COLO829 (cell line): ENCODE measurements at regions not wholly inside any gene's neighbourhood (a gene's known extent, or its start where the extent isn't known, plus 50 kb on each side); places are given as distances from the start of the nearest gene placed in this dataset.

Source experiments
- DNase-seq: peaks from one replicate; pipeline ENCODE4 v3.0.0; 2012; ENCODE audit warnings: low spot score

DNA sequence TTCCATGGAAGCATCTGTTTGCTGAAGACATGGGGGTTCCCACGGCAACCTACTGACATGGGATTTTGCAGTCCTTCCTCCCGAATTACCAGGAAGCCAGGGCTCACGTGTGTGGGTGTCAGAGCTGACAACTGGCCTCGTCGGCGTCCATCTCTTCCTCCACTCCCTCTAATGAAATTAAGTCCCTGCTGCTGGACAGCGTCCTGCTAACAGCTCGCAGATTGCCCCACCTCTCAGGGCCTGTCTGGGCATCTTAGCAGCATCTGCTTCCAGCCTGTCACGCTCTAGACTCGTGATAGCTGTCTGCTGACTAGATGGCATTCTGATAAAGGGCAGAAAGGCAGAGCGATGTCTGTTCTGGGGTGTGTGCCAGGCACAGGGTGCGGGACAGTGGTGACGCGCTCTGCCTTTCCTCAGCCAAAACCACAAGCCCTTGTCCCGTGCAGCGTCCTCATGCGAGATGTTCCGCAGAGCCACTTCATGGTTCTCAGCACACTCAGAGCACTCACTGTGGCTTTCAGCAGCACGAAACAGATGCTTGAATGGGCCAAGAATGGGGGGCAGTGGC lies 161.1 kb downstream of the ARL4C start:
- peak; percentile 83 for DNase-seq

DNA sequence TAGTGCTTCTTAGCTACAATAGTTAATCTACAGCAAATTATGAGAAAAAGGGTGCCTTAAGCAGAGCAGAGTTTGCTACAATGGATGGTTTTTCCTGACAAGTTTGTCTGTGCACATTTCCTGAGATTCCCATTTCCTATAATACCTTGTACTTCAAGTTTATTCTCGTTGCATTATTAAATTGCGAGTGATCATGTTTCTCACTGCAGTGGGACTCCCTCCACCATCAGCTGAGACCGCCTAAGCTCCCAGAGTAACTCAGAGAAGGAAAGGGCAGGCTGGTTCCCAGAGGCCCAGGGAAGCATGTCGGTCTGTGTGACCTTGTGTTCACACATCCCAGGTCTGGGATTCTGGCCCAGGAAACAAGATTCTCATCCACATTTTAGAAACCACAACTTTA lies 162.1 kb downstream of the ARL4C start:
- no peak for DNase-seq

DNA sequence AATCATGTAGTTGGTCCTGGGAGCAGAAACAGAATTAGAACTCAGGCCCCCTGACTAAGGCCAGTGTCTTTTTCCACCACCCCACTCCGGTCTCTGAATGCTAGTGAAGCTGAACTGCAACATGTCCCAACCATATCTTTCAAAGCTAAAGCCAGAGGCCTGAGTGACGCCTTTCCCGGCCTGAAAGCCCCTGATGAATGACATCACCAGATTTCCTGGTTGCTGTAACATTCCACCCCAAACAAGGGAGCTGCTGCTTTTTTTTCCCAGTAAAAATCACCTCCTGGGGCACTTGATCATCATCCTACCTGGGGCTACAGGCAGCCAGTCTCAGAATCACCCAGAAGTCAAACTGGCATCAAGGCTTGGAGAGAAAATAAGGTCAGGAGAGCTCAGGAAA lies 162.7 kb downstream of the ARL4C start:
- DNase-seq: no peak

DNA sequence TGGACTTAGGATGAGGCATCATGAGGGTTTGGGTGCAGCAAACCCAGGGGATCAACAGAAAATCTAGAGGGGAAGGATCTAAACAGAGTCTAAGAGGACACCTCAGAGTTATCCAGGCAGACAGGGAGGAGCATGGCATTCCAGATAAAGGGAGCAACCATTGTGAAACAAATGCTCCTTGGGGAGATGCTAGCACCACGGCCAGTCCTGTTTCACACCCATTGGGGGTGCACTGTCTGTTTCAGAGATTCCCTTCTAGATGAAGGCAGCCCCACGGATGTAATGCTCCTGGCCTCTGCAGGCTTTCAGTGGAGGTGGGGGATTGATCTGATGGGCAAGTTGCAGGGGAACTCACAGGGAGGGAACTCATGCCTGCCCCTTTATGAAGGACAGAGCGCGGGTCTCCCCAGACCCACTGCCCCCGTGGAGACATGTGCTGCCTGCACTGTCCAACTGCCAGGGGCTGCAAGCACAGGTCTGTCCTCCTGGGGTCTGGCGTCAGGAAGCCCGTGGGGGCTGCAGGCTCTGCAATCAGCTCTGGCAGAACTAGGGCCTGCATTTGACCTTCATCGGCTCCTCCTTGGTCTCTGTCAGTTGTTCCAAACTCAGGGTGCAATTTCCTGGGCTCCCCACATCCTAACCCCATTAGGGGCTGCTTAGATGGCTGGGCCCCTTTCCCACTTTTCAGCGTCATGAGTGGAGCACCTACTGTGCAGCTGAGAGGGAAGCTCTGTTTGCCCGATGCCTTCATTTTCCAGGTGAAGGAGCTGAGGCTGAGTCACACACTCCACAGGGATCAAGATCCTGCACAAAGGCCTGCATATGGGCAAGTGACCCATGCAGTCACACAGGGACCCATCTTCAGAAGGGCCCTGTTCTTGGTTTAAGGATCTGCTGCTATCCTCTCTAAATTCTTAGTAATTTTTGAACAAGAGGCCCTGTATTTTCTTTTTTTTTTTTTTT lies 163.4 kb downstream of the ARL4C start:
- no peak for DNase-seq

DNA sequence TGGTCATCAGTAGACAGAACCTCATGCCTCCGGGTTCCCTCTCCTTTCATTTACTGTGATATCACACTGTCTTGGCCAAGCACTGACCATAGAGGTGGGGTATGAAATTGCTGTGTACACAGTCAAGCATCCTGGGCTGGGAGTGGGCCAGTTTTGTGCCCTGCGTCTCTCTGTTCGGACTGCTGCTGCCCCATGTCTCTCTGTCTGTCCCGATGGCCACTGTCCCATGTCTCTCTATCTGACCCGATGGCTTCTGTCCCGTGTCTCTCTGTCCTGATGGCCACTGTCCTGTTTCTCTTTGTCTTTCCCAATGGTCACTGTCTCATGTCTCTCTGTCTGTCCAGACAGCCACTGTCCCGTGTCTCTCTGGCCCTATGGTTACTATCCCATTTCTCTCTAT lies 164.9 kb downstream of the ARL4C start:
- no peak for DNase-seq

DNA sequence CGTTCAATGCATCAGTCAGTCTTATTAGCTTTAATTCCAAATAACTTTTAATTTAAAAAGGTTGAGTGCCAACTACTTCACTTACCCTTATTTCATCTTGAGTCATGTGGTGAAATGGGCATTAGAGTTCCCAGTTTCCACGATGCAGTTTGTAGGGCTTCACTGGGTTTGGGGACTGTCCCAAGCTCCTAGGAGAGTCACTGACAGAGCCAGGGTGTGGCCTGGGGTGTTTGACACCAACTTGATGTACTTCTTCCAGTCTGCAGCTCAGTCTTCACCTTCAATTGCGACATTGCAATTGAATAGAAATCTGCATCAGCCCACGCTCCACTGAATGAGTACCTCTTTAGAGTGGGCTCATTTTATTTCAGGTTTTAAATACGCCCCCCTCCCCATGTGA lies 165.3 kb downstream of the ARL4C start:
- DNase-seq: no peak

DNA sequence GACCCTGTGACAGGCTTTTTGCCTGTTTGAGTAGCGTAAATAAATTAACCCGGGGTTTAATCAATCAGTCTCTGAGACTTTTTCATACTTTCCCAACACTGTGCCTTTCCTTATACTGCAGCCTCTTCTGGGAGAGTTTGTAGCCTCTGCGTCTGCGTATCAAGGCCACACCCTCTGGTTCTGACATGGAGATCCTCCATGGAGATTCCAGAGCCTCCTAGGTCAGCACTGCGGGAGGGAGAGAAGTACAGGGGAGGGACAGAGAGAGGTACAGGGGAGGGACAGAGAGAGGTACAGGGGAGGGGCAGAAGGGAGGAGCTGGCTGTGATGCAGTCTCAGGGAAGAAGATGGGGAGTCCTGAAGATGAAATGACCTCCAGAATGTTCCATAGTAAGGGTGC lies 166.0 kb downstream of the ARL4C start:
- no peak for DNase-seq

DNA sequence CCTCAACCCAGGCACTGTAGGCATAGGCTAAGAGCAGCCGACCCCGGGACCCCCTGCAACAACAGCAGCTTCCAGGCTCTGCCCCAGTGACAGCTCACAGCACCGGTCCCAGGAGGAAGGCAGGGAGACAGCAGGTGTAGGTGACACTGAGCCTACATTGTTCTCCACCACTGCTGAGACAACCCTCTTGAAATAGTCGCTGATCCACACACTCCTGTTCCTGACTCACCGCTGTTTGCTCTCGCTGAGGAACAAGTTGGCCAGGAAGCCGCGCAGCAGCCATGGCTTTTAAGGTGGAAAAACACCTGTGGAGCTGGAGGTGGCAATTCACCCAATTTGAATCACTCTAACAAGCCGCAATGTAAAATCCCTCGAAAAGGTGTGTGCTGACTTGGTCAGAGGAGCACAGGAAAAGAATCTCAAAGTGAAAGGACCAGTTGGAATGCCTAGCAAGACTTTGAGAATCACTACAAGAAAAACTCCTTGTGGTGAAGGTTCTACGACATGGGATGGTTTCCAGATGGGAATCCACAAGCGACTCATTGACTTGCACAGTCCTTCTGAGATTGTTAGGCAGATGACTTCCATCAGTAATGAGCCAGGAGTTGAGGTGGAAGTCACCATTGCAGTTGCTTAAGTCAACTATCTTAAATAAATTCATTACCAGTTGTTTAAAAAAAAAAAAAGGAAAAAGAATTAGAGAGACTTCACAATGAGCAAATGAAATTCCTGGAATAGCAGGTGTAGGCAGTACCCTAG lies 167.5 kb downstream of the ARL4C start:
- DNase-seq: no peak

DNA sequence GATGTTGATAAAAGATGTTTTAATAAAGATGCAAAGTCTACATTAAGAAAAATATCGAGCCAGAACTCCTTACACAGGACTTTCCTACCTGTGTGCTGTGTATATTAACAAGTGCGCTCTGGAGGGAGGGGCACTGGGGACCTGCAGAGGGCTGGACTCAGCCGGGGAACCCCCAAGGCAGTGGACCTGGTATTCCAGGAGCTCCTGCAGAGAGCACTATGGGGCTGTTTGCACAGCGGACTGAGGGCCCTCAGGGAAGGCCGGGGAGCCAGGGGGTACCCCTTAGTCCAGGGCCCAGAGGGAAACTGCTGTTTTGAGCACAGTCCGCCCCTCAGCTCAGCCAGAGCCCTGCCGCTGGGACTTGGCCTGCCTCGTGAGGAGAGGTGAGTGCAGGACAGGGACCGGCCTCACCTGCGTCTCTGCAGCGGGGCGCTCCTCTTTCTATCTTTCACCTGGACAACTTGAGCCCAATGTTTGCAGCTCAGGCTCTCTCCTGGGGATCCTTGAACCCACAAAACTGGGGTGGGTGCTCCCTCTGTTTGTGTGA lies 168.4 kb downstream of the ARL4C start:
- DNase-seq: no peak

DNA sequence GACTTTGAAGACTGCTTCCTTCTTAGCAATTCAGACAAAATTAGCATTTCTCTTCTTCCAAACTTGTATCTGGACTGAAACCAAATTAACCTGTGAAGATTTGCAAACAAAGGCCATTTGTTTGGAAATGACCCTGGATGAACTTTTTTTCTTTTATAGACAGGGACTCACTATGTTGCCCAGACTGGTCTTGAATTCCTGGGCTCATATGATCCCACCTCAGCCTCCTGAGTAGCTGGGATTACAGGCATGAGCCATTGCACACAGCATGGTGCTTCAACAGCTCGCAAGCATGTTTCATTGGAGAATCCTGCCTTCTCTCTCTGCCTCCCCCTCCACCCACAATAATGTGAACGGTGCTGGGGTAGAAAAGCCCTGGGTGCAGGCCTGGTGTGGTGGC lies 170.2 kb downstream of the ARL4C start:
- peak; percentile 25 for DNase-seq

DNA sequence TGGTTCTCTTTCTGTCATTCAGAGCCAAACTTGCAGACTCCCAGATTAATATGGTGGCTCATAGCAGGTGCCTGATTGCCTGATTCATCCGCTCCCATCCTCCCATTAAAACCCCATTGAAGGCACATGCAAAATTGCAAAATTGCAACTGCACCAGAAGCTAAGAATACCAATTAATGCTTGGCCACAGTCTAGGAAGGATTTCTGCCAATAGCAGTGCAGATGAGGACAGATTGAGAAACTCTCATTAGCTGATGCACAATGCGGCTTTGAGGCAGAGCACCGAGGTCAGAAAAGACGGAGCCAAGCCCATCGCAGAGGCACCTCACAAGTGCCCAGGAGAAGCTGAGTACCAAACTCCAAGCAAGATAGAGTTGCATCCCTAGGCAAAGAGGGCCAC lies 172.8 kb downstream of the ARL4C start:
- no peak for DNase-seq

DNA sequence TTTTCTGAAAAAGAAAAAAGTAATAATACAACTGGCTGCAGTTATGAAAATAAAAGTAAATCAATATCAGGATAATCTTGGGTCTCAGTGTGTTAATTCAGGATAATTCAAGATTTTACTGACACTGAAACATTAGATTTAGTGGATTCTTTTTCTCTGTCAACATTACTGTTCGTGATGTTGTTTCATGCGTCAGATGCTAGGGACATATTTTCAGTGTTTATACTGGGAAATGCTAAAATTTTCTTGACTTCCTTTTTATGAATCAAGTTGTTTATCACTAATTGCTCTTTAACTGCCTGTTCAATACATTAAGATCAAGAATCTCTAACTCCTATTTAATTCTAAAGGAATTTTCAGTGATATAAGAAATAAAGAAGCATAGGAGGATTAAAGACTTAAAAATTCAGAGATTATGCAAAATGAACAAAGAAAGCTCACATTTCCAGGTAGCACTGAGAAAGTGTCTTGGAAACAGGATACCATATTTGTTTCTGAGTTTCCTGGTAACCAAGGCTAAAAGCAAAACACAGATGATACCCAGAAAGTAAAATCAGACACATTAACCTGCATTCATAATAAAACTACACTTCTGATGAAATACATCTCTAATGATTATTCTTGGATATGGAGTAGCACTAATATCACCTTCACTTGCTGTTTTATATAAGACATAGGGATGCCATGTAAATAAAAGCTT lies 174.0 kb downstream of the ARL4C start:
- DNase-seq: no peak

DNA sequence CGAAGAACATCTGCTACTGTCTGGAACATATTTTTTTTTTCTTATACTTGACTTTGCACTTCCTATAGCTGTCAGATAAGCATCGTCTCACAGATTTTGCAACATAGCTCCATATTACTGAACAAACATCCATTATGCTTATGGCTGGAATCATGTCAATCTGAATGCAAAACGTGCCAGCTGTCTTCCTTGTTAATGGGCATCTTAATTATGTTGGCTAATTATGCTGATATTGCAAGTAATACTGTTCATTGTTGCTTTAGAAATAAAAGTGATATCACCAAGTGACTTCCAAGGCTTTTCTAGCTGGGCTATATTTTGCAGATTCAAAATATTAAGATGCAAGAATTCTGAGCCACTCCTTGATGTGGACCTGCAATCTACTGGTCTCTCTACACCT lies 176.8 kb downstream of the ARL4C start:
- DNase-seq: no peak

DNA sequence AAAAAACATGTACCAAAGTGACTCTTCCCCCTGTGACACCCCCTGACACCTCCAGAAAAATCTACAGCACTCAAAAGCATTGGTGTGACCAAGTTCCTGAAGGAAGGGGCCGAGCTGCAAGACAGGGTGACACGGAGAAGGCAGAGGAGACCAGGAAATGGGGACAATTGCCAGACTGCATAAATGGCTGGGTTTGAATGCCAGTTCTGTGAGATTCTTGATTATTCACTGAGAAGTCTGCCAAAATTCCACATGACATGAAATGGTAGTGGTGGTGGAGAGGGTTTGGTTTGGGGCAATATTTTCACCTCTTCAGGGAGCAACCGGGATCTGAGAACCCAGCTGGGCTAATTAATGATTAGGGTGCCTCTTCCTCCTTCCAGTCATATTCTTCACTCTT lies 178.5 kb downstream of the ARL4C start:
- no peak for DNase-seq

DNA sequence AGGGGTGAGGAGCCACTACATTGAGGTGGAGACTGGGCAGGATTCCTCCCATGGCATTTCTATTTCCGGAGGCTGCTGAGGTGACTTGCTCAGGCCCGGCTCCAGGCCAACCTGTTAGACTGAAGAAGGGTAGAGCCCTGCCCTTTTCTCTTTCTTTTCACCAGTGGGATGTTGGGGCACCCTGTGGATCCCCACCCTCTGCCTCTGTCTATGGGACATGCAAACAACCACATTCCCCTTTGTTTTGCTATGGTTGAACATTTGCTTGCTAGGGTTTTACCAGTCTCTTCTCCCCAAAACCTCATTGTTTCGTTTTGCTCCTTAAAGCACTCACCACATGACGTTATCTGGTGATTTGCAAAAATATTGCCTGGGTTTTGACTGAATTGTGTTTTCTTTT lies 183.3 kb downstream of the ARL4C start:
- no peak for DNase-seq

DNA sequence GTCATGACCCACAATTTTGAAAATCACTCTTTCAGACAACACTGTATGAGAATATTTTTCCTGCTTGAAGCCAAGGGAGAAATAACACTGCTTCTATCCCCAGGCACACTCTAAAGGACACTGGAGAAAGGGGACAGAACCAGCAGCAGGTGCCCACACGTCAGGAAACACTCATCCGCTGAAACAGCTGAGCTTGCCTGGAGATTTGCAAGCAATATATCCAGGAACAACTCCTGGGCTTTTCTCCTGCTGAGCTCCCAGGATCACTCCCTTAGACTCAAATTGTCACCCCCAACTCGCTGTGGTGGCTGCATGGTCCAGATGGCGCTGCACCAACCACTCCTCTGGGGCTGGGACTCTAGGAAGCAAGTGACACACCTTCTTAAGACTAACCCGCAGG lies 186.7 kb downstream of the ARL4C start:
- no peak for DNase-seq

DNA sequence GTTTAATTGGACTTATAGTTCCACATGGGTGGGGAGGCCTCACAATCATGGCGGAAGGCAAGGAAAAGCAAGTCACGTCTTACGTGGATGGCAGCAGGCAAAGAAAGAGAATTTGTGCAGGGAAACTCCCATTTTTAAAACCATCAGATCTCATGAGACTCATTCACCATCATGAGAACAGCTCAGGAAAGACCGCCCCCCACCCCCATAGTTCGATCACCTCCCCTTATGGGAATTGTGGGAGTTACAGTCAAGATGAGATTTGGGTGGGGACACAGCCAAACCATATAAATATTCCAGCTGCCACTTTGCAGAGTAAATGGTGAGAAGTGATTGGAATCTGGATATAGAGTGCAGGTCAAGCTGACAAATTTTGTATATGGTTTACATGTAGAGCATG lies 187.4 kb downstream of the ARL4C start:
- DNase-seq: no peak

DNA sequence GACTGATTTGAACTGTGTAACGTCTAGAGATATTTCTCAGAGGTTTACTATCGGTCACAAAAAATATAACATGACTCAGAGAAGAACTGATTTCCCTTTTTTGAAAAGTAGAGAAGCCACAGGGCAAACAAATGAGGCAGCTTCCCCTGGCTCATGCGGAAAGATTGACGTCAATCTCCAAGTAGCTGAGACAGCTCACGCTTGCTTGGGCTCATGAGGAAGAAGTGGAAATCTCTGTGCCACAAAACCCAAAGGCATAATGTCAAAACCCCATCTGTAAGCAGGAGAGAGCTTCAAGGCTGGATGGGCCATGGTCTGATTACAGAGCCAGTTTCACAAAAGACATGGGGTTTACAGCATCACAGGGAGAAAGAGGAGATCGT lies 188.1 kb downstream of the ARL4C start:
- DNase-seq: no peak

DNA sequence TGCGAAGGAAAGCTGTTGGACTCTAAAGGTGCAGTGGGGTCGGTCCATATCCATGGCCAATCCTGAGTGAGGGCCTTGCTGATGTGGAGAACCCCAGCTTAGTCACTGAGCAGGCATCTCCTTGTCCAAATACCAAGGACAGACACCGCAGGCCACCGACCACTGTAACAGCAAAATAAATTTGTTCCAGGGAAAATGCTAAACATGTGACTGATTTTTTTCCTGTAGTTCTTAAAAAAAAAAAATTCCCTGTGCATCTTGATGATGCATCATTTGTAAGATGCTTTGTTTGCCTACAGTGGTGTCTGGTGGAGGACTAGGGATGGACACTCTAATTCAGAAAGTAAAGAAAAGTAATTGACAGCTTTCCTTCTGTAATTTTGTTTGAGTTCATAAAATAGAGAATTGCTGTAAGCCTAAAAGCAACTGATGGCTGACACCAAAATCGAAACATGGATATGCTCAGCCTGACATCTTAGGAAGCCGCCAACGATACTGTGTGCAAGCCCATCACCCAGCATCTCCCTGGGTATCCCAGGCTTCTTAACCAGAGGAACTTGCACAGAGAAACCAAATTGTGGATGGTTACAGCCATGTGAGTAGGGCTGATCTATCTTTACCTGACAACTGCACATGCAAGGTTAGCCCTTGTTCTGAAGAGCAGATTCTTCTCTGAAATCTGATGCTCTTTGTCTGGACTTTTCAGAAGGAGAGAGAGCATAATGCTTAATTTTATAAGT lies 188.6 kb downstream of the ARL4C start:
- no peak for DNase-seq

DNA sequence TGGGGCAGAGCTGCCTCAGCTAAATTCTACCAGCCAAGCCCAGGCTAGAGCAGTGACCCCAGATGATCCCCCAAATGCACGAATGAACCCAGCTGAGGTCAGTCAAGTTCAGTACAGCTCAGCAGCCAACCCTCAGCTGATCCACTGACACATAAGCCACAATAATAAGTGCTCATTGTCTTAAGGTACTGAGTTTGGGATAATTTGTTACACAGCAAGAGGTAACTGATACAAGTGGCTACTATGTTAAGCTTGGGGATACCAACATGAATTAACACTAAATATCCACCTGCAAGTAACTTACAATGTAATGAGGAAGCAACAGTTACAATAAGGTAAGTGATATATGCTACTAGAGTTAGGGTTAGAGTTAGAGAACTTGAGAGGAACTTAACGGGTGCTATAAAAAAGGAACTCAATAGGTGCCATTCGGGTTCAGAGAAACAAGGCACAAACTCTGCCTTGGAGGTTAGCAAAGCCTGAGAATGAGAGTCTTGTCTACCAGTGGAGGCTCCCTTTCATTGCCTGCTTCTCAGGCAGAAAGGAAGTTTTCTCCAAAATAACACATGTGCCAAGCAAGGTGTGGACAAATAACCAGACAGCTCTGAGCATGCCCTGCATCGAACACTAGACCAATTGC lies 189.4 kb downstream of the ARL4C start:
- DNase-seq: no peak
